HepG2 (cell line): ENCODE measurements at regions not wholly inside any gene's neighbourhood (a gene's known extent, or its start where the extent isn't known, plus 50 kb on each side); places are given as distances from the start of the nearest gene placed in this dataset.

Experiments
- CCDC6 ChIP-seq: sonication (generic); formaldehyde crosslinking; IDR thresholded peaks from 2 replicates; pipeline ENCODE4 v1.8.1; 2022; ENCODE audit warnings: mild to moderate bottlenecking, missing genetic modification reagents, moderate library complexity
- EHMT2 ChIP-seq: fragments of 200-600 bp; sonication (generic); IDR thresholded peaks from 2 replicates; pipeline ENCODE4 v1.7.0; 2017; ENCODE audit warnings: antibody characterized with exemption, low read depth, low read length, borderline replicate concordance
- FOXP1 ChIP-seq, 2 experiments: fragments of 450-650 bp in 1 of 2; IDR thresholded peaks; 2 replicates each; pipeline ENCODE4 v1.6.1; 2017 to 2018; ENCODE audit warnings: antibody characterized with exemption in 1 of 2
- FOXP4 ChIP-seq: sonication (generic); formaldehyde crosslinking; IDR thresholded peaks from 2 replicates; pipeline ENCODE4 v1.4.0; 2020; ENCODE audit warnings: missing genetic modification reagents
- GPBP1L1 ChIP-seq: sonication (generic); formaldehyde crosslinking; IDR thresholded peaks from 2 replicates; pipeline ENCODE4 v1.5.0; 2020; ENCODE audit warnings: mild to moderate bottlenecking, missing genetic modification reagents
- HCFC1 ChIP-seq: fragments of 150-350 bp; IDR thresholded peaks from 2 replicates; pipeline ENCODE4 v1.6.1; 2014; ENCODE audit warnings: low read depth, low read length
- HHEX ChIP-seq: IDR thresholded peaks from 2 replicates; pipeline ENCODE4 v1.6.1; 2016; ENCODE audit warnings: control low read depth
- KDM4B ChIP-seq: sonication (generic); formaldehyde crosslinking; IDR thresholded peaks from 2 replicates; pipeline ENCODE4 v1.4.0; 2020; ENCODE audit warnings: missing genetic modification reagents
- NCOR1 ChIP-seq: fragments of 200-600 bp; sonication (generic); IDR thresholded peaks from 2 replicates; pipeline ENCODE4 v1.7.0; 2017; ENCODE audit warnings: antibody characterized with exemption, low read length, borderline replicate concordance
- NR2C2 ChIP-seq: sonication (generic); formaldehyde crosslinking; IDR thresholded peaks from 2 replicates; pipeline ENCODE4 v1.4.0; 2020; ENCODE audit warnings: missing genetic modification reagents, mild to moderate bottlenecking, moderate library complexity, borderline replicate concordance
- SKI ChIP-seq: fragments of 450-650 bp; IDR thresholded peaks from one replicate; pipeline ENCODE4 v1.6.1; 2018; ENCODE audit warnings: mild to moderate bottlenecking; ENCODE audit not compliant: partially characterized antibody
- SOX5 ChIP-seq: IDR thresholded peaks from 2 replicates; pipeline ENCODE4 v1.6.1; 2016; ENCODE audit warnings: borderline replicate concordance
- SP5 ChIP-seq: IDR thresholded peaks from 2 replicates; pipeline ENCODE4 v1.6.1; 2016; ENCODE audit warnings: low read depth, borderline replicate concordance
- ZBTB21 ChIP-seq: sonication (generic); formaldehyde crosslinking; IDR thresholded peaks from 2 replicates; pipeline ENCODE4 v1.4.0; 2020; ENCODE audit warnings: missing genetic modification reagents
- ZNF33A ChIP-seq: sonication (generic); formaldehyde crosslinking; IDR thresholded peaks from 2 replicates; pipeline ENCODE4 v1.5.1; 2020; ENCODE audit warnings: missing genetic modification reagents, mild to moderate bottlenecking, moderate library complexity, borderline replicate concordance
- ZNF556 ChIP-seq: sonication (generic); formaldehyde crosslinking; IDR thresholded peaks from 2 replicates; pipeline ENCODE4 v1.4.0; 2020; ENCODE audit warnings: mild to moderate bottlenecking, missing genetic modification reagents, borderline replicate concordance
- ZNF562 ChIP-seq: sonication (generic); formaldehyde crosslinking; IDR thresholded peaks from 2 replicates; pipeline ENCODE4 v1.8.0; 2022; ENCODE audit warnings: missing genetic modification reagents, borderline replicate concordance
- ZNF781 ChIP-seq: sonication (generic); formaldehyde crosslinking; IDR thresholded peaks from 2 replicates; pipeline ENCODE4 v1.5.1; 2020; ENCODE audit warnings: borderline replicate concordance, mild to moderate bottlenecking, missing genetic modification reagents; ENCODE audit errors: not compliant biosample characterization
- TF ChIP-seq, protein P1 (sequence below), 2 experiments: IDR thresholded peaks; 2 replicates each; pipeline ENCODE4 v1.6.1; 2011 to 2012; ENCODE audit warnings: low read length in 2 of 2, borderline replicate concordance in 1 of 2, low read depth in 1 of 2, mild to moderate bottlenecking in 1 of 2, moderate library complexity in 1 of 2
- TF ChIP-seq, protein P2 (sequence below): sonication (generic); formaldehyde crosslinking; IDR thresholded peaks from 2 replicates; pipeline ENCODE4 v1.4.0; 2020; ENCODE audit warnings: missing genetic modification reagents

- TF ChIP-seq, protein P1, sequence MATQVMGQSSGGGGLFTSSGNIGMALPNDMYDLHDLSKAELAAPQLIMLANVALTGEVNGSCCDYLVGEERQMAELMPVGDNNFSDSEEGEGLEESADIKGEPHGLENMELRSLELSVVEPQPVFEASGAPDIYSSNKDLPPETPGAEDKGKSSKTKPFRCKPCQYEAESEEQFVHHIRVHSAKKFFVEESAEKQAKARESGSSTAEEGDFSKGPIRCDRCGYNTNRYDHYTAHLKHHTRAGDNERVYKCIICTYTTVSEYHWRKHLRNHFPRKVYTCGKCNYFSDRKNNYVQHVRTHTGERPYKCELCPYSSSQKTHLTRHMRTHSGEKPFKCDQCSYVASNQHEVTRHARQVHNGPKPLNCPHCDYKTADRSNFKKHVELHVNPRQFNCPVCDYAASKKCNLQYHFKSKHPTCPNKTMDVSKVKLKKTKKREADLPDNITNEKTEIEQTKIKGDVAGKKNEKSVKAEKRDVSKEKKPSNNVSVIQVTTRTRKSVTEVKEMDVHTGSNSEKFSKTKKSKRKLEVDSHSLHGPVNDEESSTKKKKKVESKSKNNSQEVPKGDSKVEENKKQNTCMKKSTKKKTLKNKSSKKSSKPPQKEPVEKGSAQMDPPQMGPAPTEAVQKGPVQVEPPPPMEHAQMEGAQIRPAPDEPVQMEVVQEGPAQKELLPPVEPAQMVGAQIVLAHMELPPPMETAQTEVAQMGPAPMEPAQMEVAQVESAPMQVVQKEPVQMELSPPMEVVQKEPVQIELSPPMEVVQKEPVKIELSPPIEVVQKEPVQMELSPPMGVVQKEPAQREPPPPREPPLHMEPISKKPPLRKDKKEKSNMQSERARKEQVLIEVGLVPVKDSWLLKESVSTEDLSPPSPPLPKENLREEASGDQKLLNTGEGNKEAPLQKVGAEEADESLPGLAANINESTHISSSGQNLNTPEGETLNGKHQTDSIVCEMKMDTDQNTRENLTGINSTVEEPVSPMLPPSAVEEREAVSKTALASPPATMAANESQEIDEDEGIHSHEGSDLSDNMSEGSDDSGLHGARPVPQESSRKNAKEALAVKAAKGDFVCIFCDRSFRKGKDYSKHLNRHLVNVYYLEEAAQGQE (IDR thresholded peaks at IDR 0.05; ENCODE audit: borderline replicate concordance in 1 of 2, low read depth in 1 of 2, low read length in 2 of 2): 0 out of 4 replicates have a peak, but pooled peaks of 1 of the 2 experiments have one; percentile 46
- TF ChIP-seq GPBP1L1 (CRISPR knock-in tag) (no peak), HCFC1 (no peak), EHMT2 (peak; percentile 27; the same call in 1 of the 2 replicates), SKI (no peak), ZNF781 (CRISPR knock-in tag) (no peak), SP5 (peak; percentile 16; the same call in 1 of the 2 replicates), NCOR1 (peak; percentile 52; the same call in 1 of the 2 replicates), ZNF33A (CRISPR knock-in tag) (no peak), KDM4B (CRISPR knock-in tag) (peak; percentile 87; the same call in 1 of the 2 replicates), SOX5 (CRISPR knock-in tag) (peak; percentile 89), ZNF562 (CRISPR knock-in tag) (no peak), NR2C2 (CRISPR knock-in tag) (0 out of 2 replicates have a peak, but pooled peaks have one; percentile 46), CCDC6 (CRISPR knock-in tag) (no peak), FOXP4 (CRISPR knock-in tag) (peak; percentile 96), FOXP1 (IDR thresholded peaks at IDR 0.05) (peak; percentile 48; the same call in 1 of the 2 replicates), FOXP1 (CRISPR knock-in tag; IDR thresholded peaks at IDR 0.05) (peak; percentile 97), HHEX (CRISPR knock-in tag) (peak; percentile 76), ZNF556 (CRISPR knock-in tag) (no peak), ZBTB21 (CRISPR knock-in tag) (no peak)
- TF ChIP-seq, protein P2, sequence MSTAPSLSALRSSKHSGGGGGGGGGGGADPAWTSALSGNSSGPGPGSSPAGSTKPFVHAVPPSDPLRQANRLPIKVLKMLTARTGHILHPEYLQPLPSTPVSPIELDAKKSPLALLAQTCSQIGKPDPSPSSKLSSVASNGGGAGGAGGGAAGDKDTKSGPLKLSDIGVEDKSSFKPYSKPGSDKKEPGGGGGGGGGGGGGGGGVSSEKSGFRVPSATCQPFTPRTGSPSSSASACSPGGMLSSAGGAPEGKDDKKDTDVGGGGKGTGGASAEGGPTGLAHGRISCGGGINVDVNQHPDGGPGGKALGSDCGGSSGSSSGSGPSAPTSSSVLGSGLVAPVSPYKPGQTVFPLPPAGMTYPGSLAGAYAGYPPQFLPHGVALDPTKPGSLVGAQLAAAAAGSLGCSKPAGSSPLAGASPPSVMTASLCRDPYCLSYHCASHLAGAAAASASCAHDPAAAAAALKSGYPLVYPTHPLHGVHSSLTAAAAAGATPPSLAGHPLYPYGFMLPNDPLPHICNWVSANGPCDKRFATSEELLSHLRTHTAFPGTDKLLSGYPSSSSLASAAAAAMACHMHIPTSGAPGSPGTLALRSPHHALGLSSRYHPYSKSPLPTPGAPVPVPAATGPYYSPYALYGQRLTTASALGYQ: no peak
Observed at GRCh38 chr4:123479944-123480343, 83.3 kb downstream of the SPRY1 start (continued).
